Glutamatergic neuron (in vitro differentiated cells): ENCODE measurements at regions not wholly inside any gene's neighbourhood (a gene's known extent, or its start where the extent isn't known, plus 50 kb on each side); places are given as distances from the start of the nearest gene placed in this dataset.

Experiments used
- DNase-seq: peaks from one replicate; pipeline ENCODE4 v3.0.0; 2022
- H3K27ac Mint-ChIP-seq: one replicate; pipeline ENCODE4 v1.8.0; 2020; ENCODE audit warnings: mild to moderate bottlenecking, mixed read lengths, inconsistent platforms; ENCODE audit not compliant: unreplicated experiment
- H3K27me3 Mint-ChIP-seq: one replicate; pipeline ENCODE4 v1.8.0; 2020; ENCODE audit warnings: mild to moderate bottlenecking, moderate library complexity, mixed read lengths, inconsistent platforms; ENCODE audit not compliant: unreplicated experiment
- H3K36me3 Mint-ChIP-seq: one replicate; pipeline ENCODE4 v1.8.0; 2020; ENCODE audit warnings: mild to moderate bottlenecking, mixed read lengths, inconsistent platforms; ENCODE audit not compliant: unreplicated experiment
- H3K4me1 Mint-ChIP-seq: one replicate; pipeline ENCODE4 v1.8.0; 2020; ENCODE audit warnings: mild to moderate bottlenecking, low read depth, mixed read lengths, inconsistent platforms; ENCODE audit not compliant: unreplicated experiment
- H3K4me3 Mint-ChIP-seq: one replicate; pipeline ENCODE4 v1.8.0; 2020; ENCODE audit warnings: mild to moderate bottlenecking, mixed read lengths, inconsistent platforms; ENCODE audit not compliant: unreplicated experiment
- H3K9me3 Mint-ChIP-seq: one replicate; pipeline ENCODE4 v1.8.0; 2020; ENCODE audit warnings: mild to moderate bottlenecking, moderate library complexity, mixed read lengths, inconsistent platforms; ENCODE audit not compliant: unreplicated experiment
- CTCF ChIP-seq: fragments of 200-600 bp; sonication (generic); IDR thresholded peaks from one replicate; pipeline ENCODE4 v1.5.0; 2021; ENCODE audit not compliant: partially characterized antibody, unreplicated experiment

- Mint-ChIP-seq H3K4me1 (no peaks in the 10 kb centered on the region), H3K27me3 (peaks cover 11% of the 10 kb centered on the region), H3K27ac (no peak overlapping the region), H3K36me3 (no peaks in the 10 kb centered on the region), H3K4me3 (no peak overlapping the region), H3K9me3 (peaks cover 12% of the 10 kb centered on the region)
- no peak for DNase-seq
- TF ChIP-seq CTCF: no peak
These were observed 66.4 kb upstream of the ADGRA1 start for GRCh38 chr10:133021116-133021962.

GRCh38 chr10:133020193-133020817, 67.4 kb upstream of the ADGRA1 start:
- no peak overlapping the region for H3K27ac Mint-ChIP-seq
- H3K4me3 Mint-ChIP-seq: no peak overlapping the region
- H3K27me3 Mint-ChIP-seq: peaks cover 7% of the 10 kb centered on the region
- peaks cover 10% of the 10 kb centered on the region for H3K9me3 Mint-ChIP-seq
- DNase-seq: no peak
- no peak for TF ChIP-seq CTCF
- no peaks in the 10 kb centered on the region for H3K4me1 Mint-ChIP-seq
- H3K36me3 Mint-ChIP-seq: no peaks in the 10 kb centered on the region

- H3K4me1 Mint-ChIP-seq: no peaks in the 10 kb centered on the region
- peaks cover 7% of the 10 kb centered on the region for H3K27me3 Mint-ChIP-seq
- H3K9me3 Mint-ChIP-seq: peaks cover 10% of the 10 kb centered on the region
These were observed 68.1 kb upstream of the ADGRA1 start for GRCh38 chr10:133019651-133020050.

GRCh38 chr10:133019191-133019590, 68.5 kb upstream of the ADGRA1 start:
- Mint-ChIP-seq H3K9me3 (peaks cover 8% of the 10 kb centered on the region), H3K4me3 (no peak overlapping the region), H3K27me3 (peaks cover 7% of the 10 kb centered on the region), H3K27ac (no peak overlapping the region), H3K36me3 (no peaks in the 10 kb centered on the region), H3K4me1 (no peaks in the 10 kb centered on the region)
- TF ChIP-seq CTCF: no peak
- no peak for DNase-seq

More at GRCh38 chr10:133019651-133020050, 68.1 kb upstream of the ADGRA1 start:
- H3K36me3 Mint-ChIP-seq: no peaks in the 10 kb centered on the region
- no peak overlapping the region for H3K4me3 Mint-ChIP-seq
- H3K27ac Mint-ChIP-seq: no peak overlapping the region
- no peak for TF ChIP-seq CTCF
- DNase-seq: no peak

GRCh38 chr10:133018491-133018890, 69.2 kb upstream of the ADGRA1 start:
- Mint-ChIP-seq H3K36me3 (no peaks in the 10 kb centered on the region), H3K27ac (no peak overlapping the region), H3K9me3 (peaks cover 6% of the 10 kb centered on the region), H3K4me3 (no peak overlapping the region), H3K4me1 (no peaks in the 10 kb centered on the region), H3K27me3 (peaks cover 7% of the 10 kb centered on the region)
- TF ChIP-seq CTCF: no peak
- DNase-seq: no peak
